ENCODE measurements at regions not wholly inside any gene's neighbourhood (a gene's known extent, or its start where the extent isn't known, plus 50 kb on each side); places are given as distances from the start of the nearest gene placed in this dataset.
"Not testable (repeated sequence)": the region's sequence is repeated elsewhere in the genome, so short reads cannot be mapped to it uniquely, and the experiment has no call there.

GRCh38 chr3:25844891-25845290 lies 55.0 kb downstream of the OXSM start:
- no peak for DNase-seq (ENCODE audit: low spot score)
- CTCF ChIA-PET, result interaction anchor here (0.9 kb wide), 1 partner anchor 12 kb away, joined by 3 read pairs; no protein-coding TSS in a partner anchor
- POLR2A ChIA-PET (ENCODE audit: low non-redundant PET), result no interaction called here
- no peak for TF ChIP-seq CTCF (conservative IDR thresholded peaks at IDR 0.05; ENCODE audit: low read depth)
- no peak overlapping the region for H3K27ac ChIP-seq

GRCh38 chr3:25846282-25846681 lies 56.4 kb downstream of the OXSM start:
- no peak for TF ChIP-seq CTCF (conservative IDR thresholded peaks at IDR 0.05; ENCODE audit: low read depth)
- ChIA-PET CTCF (interaction anchor here (0.6 kb wide), 1 partner anchor 36 kb away, joined by 3 read pairs; no protein-coding TSS in a partner anchor), POLR2A (ENCODE audit: low non-redundant PET) (no interaction called here)
- no peak overlapping the region for H3K27ac ChIP-seq
- DNase-seq (ENCODE audit: low spot score), result no peak

- DNase-seq (ENCODE audit: low spot score), result no peak
- POLR2A ChIA-PET (ENCODE audit: low non-redundant PET), result no interaction called here
- TF ChIP-seq CTCF (conservative IDR thresholded peaks at IDR 0.05; ENCODE audit: low read depth), result no peak
- CTCF ChIA-PET, result interaction anchor here (0.6 kb wide), 1 partner anchor 255 kb away, joined by 3 read pairs; no protein-coding TSS in a partner anchor
- H3K27ac ChIP-seq, result no peak overlapping the region
Observed at GRCh38 chr3:25849091-25849490, 59.2 kb downstream of the OXSM start.

- H3K27ac ChIP-seq, result no peak overlapping the region
- no peak for TF ChIP-seq CTCF (conservative IDR thresholded peaks at IDR 0.05; ENCODE audit: low read depth)
- POLR2A ChIA-PET (ENCODE audit: low non-redundant PET), result no interaction called here
- no peak for DNase-seq (ENCODE audit: low spot score)
- CTCF ChIA-PET, result interaction anchor here (0.6 kb wide), 1 partner anchor 256 kb away, joined by 3 read pairs; no protein-coding TSS in a partner anchor
Observed at GRCh38 chr3:25849641-25850385, 59.9 kb downstream of the OXSM start.

- CTCF ChIA-PET, result interaction anchor here (0.6 kb wide), 1 partner anchor 614 kb away, joined by 3 read pairs; no protein-coding TSS in a partner anchor
- H3K27ac ChIP-seq; POLR2A ChIA-PET (ENCODE audit: low non-redundant PET); DNase-seq (ENCODE audit: low spot score): not testable (repeated sequence)
Observed at GRCh38 chr3:25851693-25852259, 61.9 kb downstream of the OXSM start.

GRCh38 chr3:25854214-25854613 lies 64.3 kb downstream of the OXSM start:
- ChIA-PET POLR2A (ENCODE audit: low non-redundant PET) (no interaction called here), CTCF (interaction anchor here (0.7 kb wide), 1 partner anchor 206 kb away, joined by 4 read pairs; no protein-coding TSS in a partner anchor)
- no peak for DNase-seq (ENCODE audit: low spot score)
- no peak for TF ChIP-seq CTCF (conservative IDR thresholded peaks at IDR 0.05; ENCODE audit: low read depth)
- no peak overlapping the region for H3K27ac ChIP-seq

GRCh38 chr3:25854635-25855034 lies 64.7 kb downstream of the OXSM start:
- DNase-seq (ENCODE audit: low spot score), result no peak
- no peak overlapping the region for H3K27ac ChIP-seq
- ChIA-PET POLR2A (ENCODE audit: low non-redundant PET) (no interaction called here), CTCF (no interaction called here)
- no peak for TF ChIP-seq CTCF (conservative IDR thresholded peaks at IDR 0.05; ENCODE audit: low read depth)

All from RWPE1 (cell line).